ENCODE measurements at regions not wholly inside any gene's neighbourhood (a gene's known extent, or its start where the extent isn't known, plus 50 kb on each side); places are given as distances from the start of the nearest gene placed in this dataset.
"Not testable (repeated sequence)": the region's sequence is repeated elsewhere in the genome, so short reads cannot be mapped to it uniquely, and the experiment has no call there.

GRCh38 chr13:39822437-39822836 is 167.0 kb downstream of the COG6 start:
- DNase-seq (ENCODE audit: extremely low spot score): no peak

GRCh38 chr13:39823063-39823713 is 167.7 kb downstream of the COG6 start:
- no peak for TF ChIP-seq L3MBTL2 (conservative IDR thresholded peaks at IDR 0.05)
- TF ChIP-seq TARDBP (IDR thresholded peaks at IDR 0.05): no peak
- no peak for TF ChIP-seq NFRKB (IDR thresholded peaks at IDR 0.05)
- no peak for TF ChIP-seq ZNF384 (IDR thresholded peaks at IDR 0.05)
- no peak for TF ChIP-seq ELF4 (IDR thresholded peaks at IDR 0.05)
- TF ChIP-seq FOXK2 (IDR thresholded peaks at IDR 0.05): no peak
- TF ChIP-seq PKNOX1 (IDR thresholded peaks at IDR 0.05): no peak
- TF ChIP-seq SP1 (IDR thresholded peaks at IDR 0.05): no peak
- TF ChIP-seq FOXM1 (IDR thresholded peaks at IDR 0.05; ENCODE audit: borderline replicate concordance): no peak
- TF ChIP-seq CTBP1 (IDR thresholded peaks at IDR 0.05; ENCODE audit: borderline replicate concordance): no peak
- TF ChIP-seq FOXA1 (IDR thresholded peaks at IDR 0.05): no peak
- no peak for TF ChIP-seq HDGF (IDR thresholded peaks at IDR 0.05; ENCODE audit: borderline replicate concordance)
- no peak for TF ChIP-seq LEF1 (IDR thresholded peaks at IDR 0.05; ENCODE audit: borderline replicate concordance)
- no peak for TF ChIP-seq ARNT (IDR thresholded peaks at IDR 0.05)
- no peak for TF ChIP-seq SUZ12 (IDR thresholded peaks at IDR 0.05)
- no peak for TF ChIP-seq BHLHE40 (IDR thresholded peaks at IDR 0.05; ENCODE audit: borderline replicate concordance)
- ChIA-PET POLR2A (no interaction called here), CTCF (no interaction called here)
- no peak for DNase-seq (ENCODE audit: extremely low spot score)

More at GRCh38 chr13:39822437-39822836, 167.0 kb downstream of the COG6 start:
- TF ChIP-seq LEF1 (IDR thresholded peaks at IDR 0.05; ENCODE audit: borderline replicate concordance): no peak
- TF ChIP-seq BHLHE40 (IDR thresholded peaks at IDR 0.05; ENCODE audit: borderline replicate concordance): no peak
- no peak for TF ChIP-seq FOXK2 (IDR thresholded peaks at IDR 0.05)
- no peak for TF ChIP-seq NFRKB (IDR thresholded peaks at IDR 0.05)
- no peak for TF ChIP-seq SP1 (IDR thresholded peaks at IDR 0.05)
- TF ChIP-seq SUZ12 (IDR thresholded peaks at IDR 0.05): no peak
- no peak for TF ChIP-seq FOXM1 (IDR thresholded peaks at IDR 0.05; ENCODE audit: borderline replicate concordance)
- no peak for TF ChIP-seq FOXA1 (IDR thresholded peaks at IDR 0.05)
- no peak for TF ChIP-seq ARNT (IDR thresholded peaks at IDR 0.05)
- no peak for TF ChIP-seq L3MBTL2 (conservative IDR thresholded peaks at IDR 0.05)
- no peak for TF ChIP-seq HDGF (IDR thresholded peaks at IDR 0.05; ENCODE audit: borderline replicate concordance)
- TF ChIP-seq ZNF384 (IDR thresholded peaks at IDR 0.05): no peak
- CTCF ChIA-PET: no interaction called here
- POLR2A ChIA-PET: no interaction called here

- TF ChIP-seq LEF1 (IDR thresholded peaks at IDR 0.05; ENCODE audit: borderline replicate concordance) (no peak), TARDBP (IDR thresholded peaks at IDR 0.05) (no peak), FOXK2 (IDR thresholded peaks at IDR 0.05) (no peak), ELF4 (IDR thresholded peaks at IDR 0.05) (no peak), SUZ12 (IDR thresholded peaks at IDR 0.05) (no peak), BHLHE40 (IDR thresholded peaks at IDR 0.05; ENCODE audit: borderline replicate concordance) (no peak), ARNT (IDR thresholded peaks at IDR 0.05) (no peak), FOXM1 (IDR thresholded peaks at IDR 0.05; ENCODE audit: borderline replicate concordance) (no peak), PKNOX1 (IDR thresholded peaks at IDR 0.05) (no peak), CTBP1 (IDR thresholded peaks at IDR 0.05; ENCODE audit: borderline replicate concordance) (no peak), ZNF384 (IDR thresholded peaks at IDR 0.05) (no peak)
- DNase-seq (ENCODE audit: extremely low spot score): no peak
- ChIA-PET POLR2A (no interaction called here), CTCF (no interaction called here)
Measured at GRCh38 chr13:39825886-39826285, 170.4 kb downstream of the COG6 start.

GRCh38 chr13:39835253-39835652 is 179.8 kb downstream of the COG6 start:
- TF ChIP-seq LEF1 (IDR thresholded peaks at IDR 0.05; ENCODE audit: borderline replicate concordance) (no peak), SUZ12 (IDR thresholded peaks at IDR 0.05) (no peak), NFRKB (IDR thresholded peaks at IDR 0.05) (no peak), SP1 (IDR thresholded peaks at IDR 0.05) (no peak), ZNF384 (IDR thresholded peaks at IDR 0.05) (no peak), CTBP1 (IDR thresholded peaks at IDR 0.05; ENCODE audit: borderline replicate concordance) (no peak), ARNT (IDR thresholded peaks at IDR 0.05) (no peak), TARDBP (IDR thresholded peaks at IDR 0.05) (no peak), HDGF (IDR thresholded peaks at IDR 0.05; ENCODE audit: borderline replicate concordance) (no peak), FOXK2 (IDR thresholded peaks at IDR 0.05) (no peak), L3MBTL2 (conservative IDR thresholded peaks at IDR 0.05) (no peak), PKNOX1 (IDR thresholded peaks at IDR 0.05) (no peak), BHLHE40 (IDR thresholded peaks at IDR 0.05; ENCODE audit: borderline replicate concordance) (no peak), ELF4 (IDR thresholded peaks at IDR 0.05) (no peak), FOXM1 (IDR thresholded peaks at IDR 0.05; ENCODE audit: borderline replicate concordance) (no peak)

GRCh38 chr13:39836038-39836437 is 180.6 kb downstream of the COG6 start:
- POLR2A ChIA-PET: no interaction called here
- no peak for TF ChIP-seq BHLHE40 (IDR thresholded peaks at IDR 0.05; ENCODE audit: borderline replicate concordance)
- TF ChIP-seq HDGF (IDR thresholded peaks at IDR 0.05; ENCODE audit: borderline replicate concordance): no peak
- no peak for TF ChIP-seq FOXM1 (IDR thresholded peaks at IDR 0.05; ENCODE audit: borderline replicate concordance)
- TF ChIP-seq PKNOX1 (IDR thresholded peaks at IDR 0.05): no peak
- no peak for TF ChIP-seq ARNT (IDR thresholded peaks at IDR 0.05)
- no peak for TF ChIP-seq ZNF384 (IDR thresholded peaks at IDR 0.05)
- CTCF ChIA-PET: no interaction called here
- no peak for DNase-seq (ENCODE audit: extremely low spot score)

More at GRCh38 chr13:39835253-39835652, 179.8 kb downstream of the COG6 start:
- ChIA-PET POLR2A (no interaction called here), CTCF (no interaction called here)
- DNase-seq (ENCODE audit: extremely low spot score): peak; percentile 19

GRCh38 chr13:39837866-39838265 is 182.4 kb downstream of the COG6 start:
- CTCF ChIA-PET; DNase-seq (ENCODE audit: extremely low spot score); POLR2A ChIA-PET: not testable (repeated sequence)
